Activated naive CD8-positive, alpha-beta T cell (primary cell): ENCODE measurements at regions not wholly inside any gene's neighbourhood (a gene's known extent, or its start where the extent isn't known, plus 50 kb on each side); places are given as distances from the start of the nearest gene placed in this dataset.

Experiments used
- H3K27ac Mint-ChIP-seq: one replicate; pipeline ENCODE4 v1.8.0; 2021; ENCODE audit warnings: mixed read lengths
- H3K27me3 Mint-ChIP-seq: one replicate; pipeline ENCODE4 v1.8.0; 2021; ENCODE audit warnings: mixed read lengths
- H3K36me3 Mint-ChIP-seq: one replicate; pipeline ENCODE4 v1.8.0; 2021; ENCODE audit warnings: mixed read lengths
- H3K4me1 Mint-ChIP-seq: one replicate; pipeline ENCODE4 v1.8.0; 2021; ENCODE audit warnings: low read depth, mixed read lengths
- H3K4me3 Mint-ChIP-seq: one replicate; pipeline ENCODE4 v1.8.0; 2021; ENCODE audit warnings: mild to moderate bottlenecking, mixed read lengths
- H3K9me3 Mint-ChIP-seq: one replicate; pipeline ENCODE4 v1.8.0; 2021; ENCODE audit warnings: low read depth, mixed read lengths

DNA sequence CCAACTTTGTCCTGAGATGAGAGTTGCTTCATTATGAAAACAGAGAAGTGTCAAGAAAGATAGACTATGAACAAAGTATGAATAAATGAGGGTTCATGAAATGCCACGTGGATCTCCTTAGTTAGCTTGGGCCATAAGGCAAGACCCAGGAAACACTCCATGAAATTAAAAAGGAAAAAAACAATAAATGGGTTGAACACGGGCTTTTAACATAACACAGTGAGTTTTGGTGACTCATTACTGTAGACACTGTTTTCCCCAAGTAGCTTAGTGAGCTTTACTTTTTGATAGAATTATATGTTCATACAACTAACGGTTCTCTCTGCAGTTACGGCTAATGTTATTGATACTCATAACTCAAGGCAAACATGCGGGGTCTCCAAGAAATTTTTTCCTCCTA lies 265.0 kb downstream of the DHX15 start:
- no peak overlapping the region for H3K27ac Mint-ChIP-seq
- H3K4me1 Mint-ChIP-seq = no peaks in the 10 kb centered on the region
- no peaks in the 10 kb centered on the region for H3K9me3 Mint-ChIP-seq
- no peaks in the 10 kb centered on the region for H3K27me3 Mint-ChIP-seq
- H3K4me3 Mint-ChIP-seq = no peak overlapping the region
- no peaks in the 10 kb centered on the region for H3K36me3 Mint-ChIP-seq

DNA sequence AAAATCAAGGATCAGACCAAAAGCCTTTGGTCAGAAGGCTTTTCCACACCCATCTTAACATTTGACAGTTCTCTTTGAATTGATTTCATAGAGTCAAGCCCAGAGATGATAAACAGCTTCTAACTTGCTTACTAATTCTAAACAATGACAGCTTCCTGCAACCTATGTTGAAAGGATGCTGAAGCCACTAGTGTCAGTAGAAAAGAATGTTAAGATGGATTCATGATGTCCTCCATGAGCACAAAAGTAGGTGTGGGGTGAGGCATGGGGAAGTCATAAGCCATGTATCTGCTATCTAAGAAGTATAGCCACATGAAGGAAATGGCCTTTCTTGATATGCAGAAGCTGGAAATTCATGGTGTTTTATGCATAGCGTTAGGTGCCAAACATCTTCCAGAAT lies 269.3 kb downstream of the DHX15 start:
- H3K9me3 Mint-ChIP-seq = no peaks in the 10 kb centered on the region
- H3K27ac Mint-ChIP-seq = no peak overlapping the region
- no peaks in the 10 kb centered on the region for H3K4me1 Mint-ChIP-seq
- peaks cover 3% of the 10 kb centered on the region for H3K27me3 Mint-ChIP-seq
- no peaks in the 10 kb centered on the region for H3K36me3 Mint-ChIP-seq
- no peak overlapping the region for H3K4me3 Mint-ChIP-seq

DNA sequence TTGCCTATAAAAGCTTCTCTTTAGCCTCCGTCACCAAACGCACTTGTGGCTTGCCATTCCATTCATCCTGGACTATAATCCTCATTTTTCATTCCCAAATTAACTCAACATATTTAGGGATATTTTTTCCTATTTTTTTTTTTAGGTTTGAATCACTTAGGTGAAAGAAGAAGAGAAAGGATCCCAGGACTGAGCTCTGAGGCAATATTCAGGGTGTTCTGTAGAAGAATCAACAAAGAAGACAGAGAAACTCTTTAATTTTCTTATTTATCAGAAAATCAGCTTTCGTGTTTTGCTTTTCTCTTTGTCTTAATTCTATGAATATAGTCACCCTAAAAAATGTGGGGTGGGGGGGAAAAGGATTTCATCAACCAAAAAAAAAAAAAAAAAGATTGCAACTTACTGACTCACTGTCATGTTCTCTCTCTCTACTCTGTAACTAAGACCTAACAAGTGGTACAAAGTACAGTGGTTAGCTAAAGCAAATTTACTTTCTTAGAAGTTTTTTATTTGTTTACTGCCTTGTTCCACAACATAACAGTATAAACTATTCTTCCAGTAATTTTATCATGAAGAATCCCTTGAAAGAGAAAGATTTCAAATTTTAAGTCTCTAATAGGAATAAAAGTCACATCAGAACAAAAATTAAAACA lies 272.0 kb downstream of the DHX15 start:
- no peak overlapping the region for H3K4me3 Mint-ChIP-seq
- no peaks in the 10 kb centered on the region for H3K36me3 Mint-ChIP-seq
- no peaks in the 10 kb centered on the region for H3K4me1 Mint-ChIP-seq
- H3K27ac Mint-ChIP-seq = no peak overlapping the region
- no peaks in the 10 kb centered on the region for H3K9me3 Mint-ChIP-seq
- H3K27me3 Mint-ChIP-seq = peaks cover 3% of the 10 kb centered on the region

DNA sequence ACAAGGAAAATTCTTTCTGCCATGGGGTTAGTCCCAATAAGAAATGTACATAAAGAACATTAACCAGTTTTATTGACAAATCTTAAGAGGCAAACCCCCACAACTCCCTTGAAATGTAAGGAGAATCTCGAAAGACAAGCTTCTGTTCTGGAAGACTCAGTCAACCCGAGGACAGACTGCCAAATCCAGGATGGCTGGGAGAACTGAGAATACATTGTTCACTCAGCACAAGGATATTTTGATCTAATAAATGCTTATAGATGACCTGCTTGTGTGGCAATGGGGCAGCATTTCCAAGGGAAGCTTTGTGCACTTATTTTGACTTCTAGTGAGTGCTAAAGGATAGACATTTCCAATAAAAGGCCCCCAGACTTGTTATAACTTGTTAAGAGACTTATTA lies 280.4 kb downstream of the DHX15 start:
- Mint-ChIP-seq H3K27me3 (peaks cover 3% of the 10 kb centered on the region), H3K36me3 (no peaks in the 10 kb centered on the region), H3K4me1 (no peaks in the 10 kb centered on the region), H3K27ac (no peak overlapping the region), H3K4me3 (no peak overlapping the region), H3K9me3 (no peaks in the 10 kb centered on the region)

DNA sequence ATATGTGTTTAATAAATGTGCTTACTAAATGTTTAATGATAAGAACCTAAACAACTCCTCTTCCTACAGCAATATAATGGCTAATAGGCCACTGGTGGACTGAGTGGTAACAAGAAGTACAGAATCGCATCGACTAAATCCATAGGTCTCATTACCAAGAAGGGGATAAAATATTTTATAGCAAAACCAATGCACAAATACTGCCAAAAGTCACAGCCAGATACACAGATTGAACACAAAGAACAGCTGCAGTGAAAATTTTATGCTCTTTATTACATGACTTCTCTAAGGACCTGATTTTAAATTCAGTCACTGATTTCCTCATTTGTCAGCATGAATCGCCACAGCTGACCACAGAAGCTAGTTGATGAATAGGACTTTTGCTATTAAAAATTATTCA lies 285.4 kb downstream of the DHX15 start:
- no peak overlapping the region for H3K27ac Mint-ChIP-seq
- no peaks in the 10 kb centered on the region for H3K9me3 Mint-ChIP-seq
- peaks cover 7% of the 10 kb centered on the region for H3K27me3 Mint-ChIP-seq
- no peak overlapping the region for H3K4me3 Mint-ChIP-seq
- no peaks in the 10 kb centered on the region for H3K36me3 Mint-ChIP-seq
- no peaks in the 10 kb centered on the region for H3K4me1 Mint-ChIP-seq

DNA sequence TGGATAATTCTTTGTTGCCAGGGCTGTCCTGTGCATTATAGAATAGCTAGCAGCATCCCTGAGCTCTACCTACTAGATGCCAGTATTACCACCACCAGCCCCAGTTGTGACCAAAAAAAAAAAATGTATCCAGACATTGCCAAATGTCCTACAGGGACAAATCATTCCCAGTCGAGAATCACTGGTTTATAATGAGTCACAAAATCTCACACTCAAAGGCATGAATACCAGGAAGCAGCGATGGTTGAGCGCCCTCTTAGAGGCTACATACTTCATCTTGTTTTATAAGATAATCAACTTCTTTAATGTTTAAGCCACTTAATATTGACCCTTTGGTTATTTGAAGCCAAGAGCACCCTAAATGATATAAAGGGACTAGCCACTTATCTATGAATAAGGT lies 297.3 kb downstream of the DHX15 start:
- H3K27me3 Mint-ChIP-seq = no peaks in the 10 kb centered on the region
- no peaks in the 10 kb centered on the region for H3K4me1 Mint-ChIP-seq
- peaks cover 9% of the 10 kb centered on the region for H3K9me3 Mint-ChIP-seq
- no peak overlapping the region for H3K27ac Mint-ChIP-seq
- H3K36me3 Mint-ChIP-seq = no peaks in the 10 kb centered on the region
- no peak overlapping the region for H3K4me3 Mint-ChIP-seq

DNA sequence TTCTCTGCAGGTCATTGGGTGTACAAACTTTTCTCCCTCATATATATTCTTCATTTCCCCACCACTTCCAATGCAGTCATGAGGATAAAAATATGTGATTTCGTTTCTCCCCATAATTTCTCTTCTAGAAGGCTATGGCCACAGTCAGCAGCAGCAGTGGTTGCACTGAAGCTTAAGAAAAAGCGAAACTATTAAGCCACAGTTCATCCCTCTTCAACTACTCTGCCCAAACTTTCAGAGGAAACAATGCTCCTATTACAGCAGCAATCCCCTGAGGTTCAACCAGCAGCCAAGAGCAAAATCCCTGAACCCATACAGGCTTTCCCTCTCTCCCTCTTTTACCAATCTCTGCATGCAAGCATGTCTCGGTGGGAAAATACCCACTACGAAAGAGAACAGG lies 298.6 kb downstream of the DHX15 start:
- Mint-ChIP-seq H3K27me3 (no peaks in the 10 kb centered on the region), H3K36me3 (no peaks in the 10 kb centered on the region), H3K4me1 (no peaks in the 10 kb centered on the region), H3K4me3 (no peak overlapping the region), H3K9me3 (peaks cover 5% of the 10 kb centered on the region), H3K27ac (no peak overlapping the region)

DNA sequence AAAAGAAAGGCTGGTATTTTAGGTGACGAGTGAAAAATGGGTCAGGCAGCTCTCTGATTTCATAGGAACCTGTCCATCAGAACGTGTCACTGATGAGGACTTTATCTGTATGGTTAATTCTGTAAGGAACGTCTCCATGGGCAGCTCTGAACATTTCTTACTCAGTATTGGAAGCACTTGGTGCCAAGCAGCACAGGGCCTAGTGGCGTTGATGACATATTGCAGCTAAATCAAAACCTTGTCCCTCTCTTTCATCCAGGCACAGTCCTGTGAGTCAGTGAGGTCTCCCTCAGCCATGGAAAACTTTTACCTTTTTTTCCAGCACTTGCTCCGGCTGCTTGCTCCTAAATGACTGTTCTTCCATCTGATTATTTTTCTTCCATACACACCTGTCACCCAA lies 301.9 kb downstream of the DHX15 start:
- Mint-ChIP-seq H3K4me3 (no peak overlapping the region), H3K4me1 (no peaks in the 10 kb centered on the region), H3K36me3 (no peaks in the 10 kb centered on the region), H3K27ac (no peak overlapping the region), H3K9me3 (no peaks in the 10 kb centered on the region), H3K27me3 (no peaks in the 10 kb centered on the region)

DNA sequence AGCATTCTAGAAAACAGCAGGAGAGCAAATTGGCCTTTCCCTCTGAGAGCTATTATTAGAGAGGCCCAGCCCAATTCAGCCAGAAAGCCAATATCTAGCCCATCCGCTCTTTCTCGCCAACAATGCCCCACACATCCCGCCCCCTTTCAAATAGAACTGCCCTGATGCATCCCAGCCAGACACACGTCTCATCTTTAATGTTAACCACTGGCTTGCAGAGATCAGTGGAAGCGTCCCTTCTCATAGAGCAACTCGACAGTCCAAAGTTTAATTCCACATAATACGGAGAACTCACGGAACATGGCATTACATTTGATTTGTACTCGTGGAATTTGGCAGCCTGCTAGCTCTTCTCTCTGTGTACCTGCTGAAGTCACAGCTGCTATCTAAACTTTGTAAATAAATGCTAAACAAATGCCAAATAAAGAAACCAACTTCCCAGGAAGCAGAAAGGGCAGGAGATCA lies 304.4 kb downstream of the DHX15 start:
- H3K27me3 Mint-ChIP-seq = no peaks in the 10 kb centered on the region
- H3K4me1 Mint-ChIP-seq = no peaks in the 10 kb centered on the region
- no peak overlapping the region for H3K27ac Mint-ChIP-seq
- H3K36me3 Mint-ChIP-seq = no peaks in the 10 kb centered on the region
- no peaks in the 10 kb centered on the region for H3K9me3 Mint-ChIP-seq
- no peak overlapping the region for H3K4me3 Mint-ChIP-seq

DNA sequence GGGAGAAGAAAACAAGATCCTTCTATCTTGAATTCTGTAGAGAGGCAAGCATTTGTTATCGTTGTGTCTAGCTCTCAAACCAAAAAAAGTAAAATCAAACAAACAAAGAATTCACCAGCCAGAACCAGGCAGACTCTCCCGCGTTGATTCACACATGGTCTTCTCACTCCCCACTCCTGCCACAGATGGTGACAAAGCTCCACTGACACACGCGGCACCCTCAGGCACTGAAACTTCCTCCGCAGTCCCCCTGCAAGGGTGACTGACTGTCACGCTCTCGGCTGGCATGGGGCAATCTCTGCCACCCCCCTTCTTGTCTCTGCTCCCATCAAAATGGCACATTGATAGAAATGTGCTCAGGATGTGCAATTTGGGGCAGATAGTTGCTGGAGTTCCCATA lies 304.9 kb downstream of the DHX15 start:
- no peak overlapping the region for H3K4me3 Mint-ChIP-seq
- no peaks in the 10 kb centered on the region for H3K4me1 Mint-ChIP-seq
- no peaks in the 10 kb centered on the region for H3K27me3 Mint-ChIP-seq
- H3K27ac Mint-ChIP-seq = no peak overlapping the region
- H3K9me3 Mint-ChIP-seq = no peaks in the 10 kb centered on the region
- H3K36me3 Mint-ChIP-seq = no peaks in the 10 kb centered on the region

DNA sequence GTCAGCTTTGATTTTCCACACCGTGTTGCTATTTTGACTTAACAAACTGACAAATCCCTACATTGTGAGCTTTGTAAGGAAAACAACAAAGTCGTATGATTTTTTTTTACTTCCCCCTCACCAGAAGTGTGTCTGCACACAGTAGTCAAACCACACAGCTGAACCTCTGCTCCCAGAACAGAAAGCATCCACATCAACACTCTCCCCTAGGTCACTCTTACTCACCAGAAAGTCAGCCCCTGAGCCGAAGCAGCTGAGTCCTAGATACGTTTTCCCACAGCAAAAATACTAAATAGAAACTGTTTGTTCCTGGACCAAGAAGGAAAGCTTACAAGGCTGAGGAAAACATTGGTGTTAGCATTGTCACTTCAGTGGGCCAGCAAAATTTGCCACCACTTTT lies 305.7 kb downstream of the DHX15 start:
- H3K36me3 Mint-ChIP-seq = no peaks in the 10 kb centered on the region
- H3K4me1 Mint-ChIP-seq = no peaks in the 10 kb centered on the region

DNA sequence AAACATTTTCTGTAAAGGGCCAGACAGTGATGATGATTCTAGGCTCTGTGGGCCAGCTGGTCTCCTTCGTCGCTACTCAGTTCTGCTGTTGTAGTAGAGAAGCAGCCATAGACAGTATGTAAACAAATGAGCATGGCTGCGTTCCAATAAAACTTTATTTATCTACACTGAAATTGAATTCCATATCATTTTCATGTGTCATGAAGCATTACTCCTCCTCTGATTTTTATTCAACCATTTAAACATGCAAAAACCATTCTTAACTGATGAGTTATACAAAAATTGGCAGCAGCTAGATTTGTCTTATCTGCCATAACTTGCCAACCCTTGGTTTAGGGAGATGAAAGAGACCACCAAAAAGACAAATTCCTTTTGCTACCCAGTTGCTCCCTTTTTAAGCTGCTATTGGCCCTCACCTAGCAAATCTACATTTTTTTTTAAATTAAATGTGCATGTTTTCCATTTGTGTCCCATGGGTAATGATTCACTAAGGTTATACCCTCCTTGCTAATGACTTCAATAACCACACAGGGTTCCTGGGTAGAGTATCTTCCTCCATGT lies 309.9 kb downstream of the DHX15 start:
- no peaks in the 10 kb centered on the region for H3K27me3 Mint-ChIP-seq
- no peak overlapping the region for H3K4me3 Mint-ChIP-seq
- no peaks in the 10 kb centered on the region for H3K4me1 Mint-ChIP-seq
- H3K27ac Mint-ChIP-seq = no peak overlapping the region
- no peaks in the 10 kb centered on the region for H3K36me3 Mint-ChIP-seq
- H3K9me3 Mint-ChIP-seq = no peaks in the 10 kb centered on the region

More for the DNA sequence above, 305.7 kb downstream of the DHX15 start:
- Mint-ChIP-seq H3K27ac (no peak overlapping the region), H3K4me3 (no peak overlapping the region), H3K9me3 (no peaks in the 10 kb centered on the region), H3K27me3 (no peaks in the 10 kb centered on the region)

DNA sequence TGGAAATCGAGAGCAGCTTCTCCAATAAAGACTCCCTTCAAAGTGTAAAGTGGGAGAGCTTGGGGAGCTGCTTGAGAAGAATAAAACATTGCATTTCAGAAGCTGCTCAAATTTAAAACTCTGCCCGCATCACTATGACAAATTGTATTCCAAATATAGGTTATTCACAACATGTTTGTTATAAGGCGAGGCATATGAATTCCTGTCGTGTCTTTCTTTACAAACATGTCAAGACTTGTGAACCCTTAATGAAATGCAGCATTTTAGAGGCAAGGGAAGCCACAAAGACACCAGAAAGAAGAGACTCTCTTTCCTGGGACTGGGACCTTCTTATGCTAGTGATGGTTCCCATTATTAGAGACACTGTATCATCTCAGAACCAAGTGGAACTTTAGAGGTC lies 311.2 kb downstream of the DHX15 start:
- no peaks in the 10 kb centered on the region for H3K4me1 Mint-ChIP-seq
- H3K9me3 Mint-ChIP-seq = no peaks in the 10 kb centered on the region
- H3K4me3 Mint-ChIP-seq = no peak overlapping the region
- no peaks in the 10 kb centered on the region for H3K36me3 Mint-ChIP-seq
- H3K27ac Mint-ChIP-seq = no peak overlapping the region
- H3K27me3 Mint-ChIP-seq = no peaks in the 10 kb centered on the region

DNA sequence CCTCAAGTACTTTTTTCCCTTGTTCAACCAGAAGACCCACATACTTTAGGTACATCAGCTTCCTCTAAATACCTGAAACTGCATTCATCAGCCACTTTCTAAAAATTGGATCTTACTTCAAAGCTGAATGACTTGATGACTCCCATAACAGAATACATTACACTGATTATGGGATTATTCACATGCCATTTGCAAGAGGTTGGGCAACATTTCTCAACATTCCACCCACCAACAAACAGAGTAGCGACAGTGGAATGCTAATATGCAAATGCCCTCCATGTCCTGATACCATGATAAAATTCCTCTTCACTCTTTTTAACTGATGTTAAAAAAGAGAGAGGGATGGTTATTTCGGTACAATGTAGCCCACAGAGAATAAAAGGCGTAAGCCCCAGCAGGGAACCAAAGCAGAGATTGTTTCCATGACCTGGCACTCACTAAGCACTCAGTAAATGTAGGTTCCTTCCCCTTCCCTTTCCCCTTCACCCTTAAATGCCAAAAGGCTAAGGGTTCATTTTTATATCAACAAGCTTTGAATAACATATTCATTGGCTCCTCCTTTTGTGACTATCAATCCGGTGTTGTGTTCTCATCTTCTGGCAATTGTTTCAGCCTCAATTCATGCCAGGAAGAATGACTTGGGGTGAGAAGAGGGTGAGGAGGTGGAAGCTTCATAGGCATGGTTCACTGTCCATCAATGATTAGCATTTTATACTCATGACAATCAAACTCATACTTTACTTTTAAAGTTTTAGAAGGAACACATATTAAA lies 317.2 kb downstream of the DHX15 start:
- H3K4me1 Mint-ChIP-seq = no peaks in the 10 kb centered on the region
- H3K27ac Mint-ChIP-seq = no peak overlapping the region
- no peaks in the 10 kb centered on the region for H3K36me3 Mint-ChIP-seq
- no peak overlapping the region for H3K4me3 Mint-ChIP-seq
- H3K9me3 Mint-ChIP-seq = no peaks in the 10 kb centered on the region
- peaks cover 2% of the 10 kb centered on the region for H3K27me3 Mint-ChIP-seq

DNA sequence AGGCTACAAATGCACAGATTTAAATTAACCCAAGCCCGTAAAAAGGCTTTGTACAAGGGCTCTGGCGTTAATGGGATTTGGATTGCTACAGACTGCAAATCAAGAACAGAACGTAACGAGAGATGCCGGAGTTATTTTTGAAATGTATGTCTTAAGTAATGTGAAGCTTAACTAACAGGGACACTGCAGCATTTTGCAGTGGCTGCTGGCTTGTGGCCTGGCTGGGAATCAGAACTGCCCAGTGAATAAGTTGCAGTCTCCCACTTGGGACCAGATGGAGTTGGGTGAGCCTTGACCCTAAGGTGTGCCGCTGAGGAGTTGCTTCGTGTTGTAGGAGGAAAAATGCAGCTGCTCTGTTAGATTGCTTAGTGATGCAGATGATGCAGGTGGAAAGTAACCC lies 318.4 kb downstream of the DHX15 start:
- Mint-ChIP-seq H3K4me1 (no peaks in the 10 kb centered on the region), H3K27me3 (peaks cover 4% of the 10 kb centered on the region), H3K4me3 (no peak overlapping the region), H3K9me3 (no peaks in the 10 kb centered on the region), H3K27ac (no peak overlapping the region), H3K36me3 (no peaks in the 10 kb centered on the region)
